ENCODE measurements at regions not wholly inside any gene's neighbourhood (a gene's known extent, or its start where the extent isn't known, plus 50 kb on each side); places are given as distances from the start of the nearest gene placed in this dataset.

- ChIA-PET POLR2A (no interaction called here), CTCF (no interaction called here)
- Histone ChIP-seq H3K27me3 (ENCODE audit: control insufficient read depth in 1 of 2, insufficient read depth in 2 of 2, low read length in 2 of 2) (peaks cover 4 to 6% of the 10 kb centered on the region in 2 experiments), H3K36me3 (ENCODE audit: insufficient read depth, low read length) (no peaks in the 10 kb centered on the region), H3K27ac (ENCODE audit: low read depth in 1 of 2, low read length in 2 of 2) (no peak overlapping the region), H3K9me3 (ENCODE audit: control insufficient read depth in 1 of 2, insufficient read depth in 1 of 2, low read length in 2 of 2) (no peaks in the 10 kb centered on the region), H3K4me3 (ENCODE audit: low read length) (no peak overlapping the region), H3K4me1 (ENCODE audit: insufficient read depth, low read length) (no peaks in the 10 kb centered on the region)
- Mint-ChIP-seq H3K9me3 (peaks cover 6% of the 10 kb centered on the region), H3K27ac (no peak overlapping the region), H3K36me3 (ENCODE audit: low read depth) (no peaks in the 10 kb centered on the region), H3K4me1 (ENCODE audit: low read depth) (no peaks in the 10 kb centered on the region), H3K27me3 (peaks cover 39% of the 10 kb centered on the region), H3K4me3 (no peak overlapping the region)
- TF ChIP-seq CTCF (IDR thresholded peaks at IDR 0.05) = no peak
- DNase-seq (no peak), ATAC-seq (ENCODE audit: poor library complexity) (no peak)
- intact Hi-C loops (cut with DNase I, micrococcal nuclease) = no loop called here
Observed at GRCh38 chr1:209457401-209458125, 126.0 kb upstream of the CAMK1G start.

GRCh38 chr1:209458921-209459320, 124.6 kb upstream of the CAMK1G start:
- Mint-ChIP-seq H3K9me3 (peaks cover 6% of the 10 kb centered on the region), H3K27me3 (peaks cover 46% of the 10 kb centered on the region), H3K4me3 (no peak overlapping the region), H3K27ac (no peak overlapping the region), H3K36me3 (ENCODE audit: low read depth) (no peaks in the 10 kb centered on the region), H3K4me1 (ENCODE audit: low read depth) (no peaks in the 10 kb centered on the region)
- ChIA-PET POLR2A (no interaction called here), CTCF (no interaction called here)
- TF ChIP-seq CTCF (IDR thresholded peaks at IDR 0.05) = no peak
- Histone ChIP-seq H3K36me3 (ENCODE audit: insufficient read depth, low read length) (no peaks in the 10 kb centered on the region), H3K4me3 (ENCODE audit: low read length) (no peak overlapping the region), H3K9me3 (ENCODE audit: control insufficient read depth in 1 of 2, insufficient read depth in 1 of 2, low read length in 2 of 2) (no peaks in the 10 kb centered on the region), H3K4me1 (ENCODE audit: insufficient read depth, low read length) (no peaks in the 10 kb centered on the region), H3K27me3 (ENCODE audit: control insufficient read depth in 1 of 2, insufficient read depth in 2 of 2, low read length in 2 of 2) (peaks cover 4 to 6% of the 10 kb centered on the region in 2 experiments), H3K27ac (ENCODE audit: low read depth in 1 of 2, low read length in 2 of 2) (no peak overlapping the region)
- DNase-seq (no peak), ATAC-seq (ENCODE audit: poor library complexity) (no peak)
- intact Hi-C loops (cut with DNase I, micrococcal nuclease) = no loop called here

GRCh38 chr1:209461168-209461567, 122.3 kb upstream of the CAMK1G start:
- Mint-ChIP-seq H3K9me3 (peaks cover 6% of the 10 kb centered on the region), H3K36me3 (ENCODE audit: low read depth) (no peaks in the 10 kb centered on the region), H3K4me1 (ENCODE audit: low read depth) (no peaks in the 10 kb centered on the region), H3K4me3 (no peak overlapping the region), H3K27ac (no peak overlapping the region), H3K27me3 (peaks cover 59% of the 10 kb centered on the region)
- DNase-seq (no peak), ATAC-seq (ENCODE audit: poor library complexity) (no peak)
- Histone ChIP-seq H3K36me3 (ENCODE audit: insufficient read depth, low read length) (no peaks in the 10 kb centered on the region), H3K9me3 (ENCODE audit: control insufficient read depth in 1 of 2, insufficient read depth in 1 of 2, low read length in 2 of 2) (no peaks in the 10 kb centered on the region), H3K4me3 (ENCODE audit: low read length) (no peak overlapping the region), H3K4me1 (ENCODE audit: insufficient read depth, low read length) (no peaks in the 10 kb centered on the region), H3K27me3 (ENCODE audit: control insufficient read depth in 1 of 2, insufficient read depth in 2 of 2, low read length in 2 of 2) (peaks cover 4 to 6% of the 10 kb centered on the region in 2 experiments), H3K27ac (ENCODE audit: low read depth in 1 of 2, low read length in 2 of 2) (no peak overlapping the region)
- ChIA-PET POLR2A (no interaction called here), CTCF (no interaction called here)
- no peak for TF ChIP-seq CTCF (IDR thresholded peaks at IDR 0.05)
- intact Hi-C loops (cut with DNase I, micrococcal nuclease) = no loop called here
